ENCODE measurements at regions not wholly inside any gene's neighbourhood (a gene's known extent, or its start where the extent isn't known, plus 50 kb on each side); places are given as distances from the start of the nearest gene placed in this dataset.

- no peak for DNase-seq (ENCODE audit: low read depth)
These were observed 59.5 kb downstream of the FZD1 start for GRCh38 chr7:91323626-91324158.

DNA sequence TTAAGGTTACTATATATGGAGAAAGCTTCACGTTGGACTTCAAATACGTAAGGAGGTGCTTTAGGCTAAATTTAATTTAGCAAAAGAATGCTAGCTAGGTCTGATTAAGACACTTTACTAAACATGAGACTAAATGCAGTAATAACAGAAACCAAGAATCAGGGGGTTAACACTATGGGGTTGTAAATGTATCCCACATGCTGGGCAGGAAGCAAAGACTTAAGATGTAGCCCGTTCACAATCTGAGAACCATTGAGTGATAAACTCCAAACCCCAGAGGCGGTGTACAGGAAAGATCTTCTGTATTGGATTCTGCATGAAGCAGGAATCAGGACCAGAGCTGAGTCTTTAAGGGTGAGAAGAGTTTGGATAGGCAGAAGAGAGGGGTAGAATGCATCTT is 60.4 kb downstream of the FZD1 start:
- DNase-seq (ENCODE audit: low read depth), result no peak

GRCh38 chr7:91325726-91326125 is 61.5 kb downstream of the FZD1 start:
- no peak for DNase-seq (ENCODE audit: low read depth)

DNA sequence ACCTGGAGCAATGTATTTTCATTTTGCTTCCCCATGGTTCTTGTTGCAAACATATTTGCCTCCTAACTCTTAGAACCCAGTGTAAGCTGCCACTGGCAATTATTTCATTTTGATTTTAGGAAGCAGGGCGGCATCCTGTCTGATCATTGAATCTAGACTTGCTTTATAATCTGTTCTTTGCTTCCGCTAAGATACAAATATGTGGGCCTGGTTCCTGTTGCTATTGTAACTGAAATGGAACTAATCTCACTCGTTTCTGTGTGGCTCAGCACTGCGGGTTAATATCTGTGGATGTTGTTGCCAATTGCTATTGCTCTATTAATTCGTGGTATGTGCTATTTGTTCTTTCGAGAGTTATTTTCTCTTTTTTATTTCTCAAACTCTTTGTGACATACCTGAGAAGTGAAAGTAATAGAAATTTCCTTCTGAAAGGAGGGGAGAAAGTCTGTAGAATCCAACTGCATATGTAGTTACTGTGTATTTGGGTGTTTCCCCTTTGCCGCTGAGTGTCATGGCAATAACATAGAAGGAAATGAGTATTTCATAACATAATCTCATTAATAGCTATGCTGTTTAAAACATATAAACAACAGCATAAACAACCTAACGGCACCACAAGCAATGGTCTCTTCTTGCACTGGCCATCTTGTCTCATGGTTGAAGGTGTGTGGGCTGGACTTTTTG is 62.4 kb downstream of the FZD1 start:
- no peak for DNase-seq (ENCODE audit: low read depth)

- DNase-seq (ENCODE audit: low read depth), result no peak
These were observed 63.1 kb downstream of the FZD1 start for GRCh38 chr7:91327346-91327745.

DNA sequence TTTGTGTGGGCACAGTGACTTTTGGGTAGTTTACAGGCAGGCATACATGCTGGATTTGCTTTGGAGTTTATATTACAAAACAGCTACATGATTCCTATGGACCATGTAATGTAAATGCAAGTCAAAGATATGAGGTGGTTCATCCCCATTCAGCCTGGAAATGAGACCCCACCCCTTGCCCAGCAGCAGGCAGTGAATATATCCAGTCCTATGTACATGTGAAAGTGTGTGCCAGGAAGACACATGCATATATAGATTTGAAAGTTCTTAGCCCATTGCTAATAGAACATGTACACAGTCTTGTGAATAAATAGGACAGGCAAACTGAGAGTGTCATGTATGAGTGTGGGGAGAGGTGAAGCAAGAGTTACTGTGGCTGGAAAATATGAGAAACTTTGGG is 65.3 kb downstream of the FZD1 start:
- no peak for DNase-seq (ENCODE audit: low read depth)

DNA sequence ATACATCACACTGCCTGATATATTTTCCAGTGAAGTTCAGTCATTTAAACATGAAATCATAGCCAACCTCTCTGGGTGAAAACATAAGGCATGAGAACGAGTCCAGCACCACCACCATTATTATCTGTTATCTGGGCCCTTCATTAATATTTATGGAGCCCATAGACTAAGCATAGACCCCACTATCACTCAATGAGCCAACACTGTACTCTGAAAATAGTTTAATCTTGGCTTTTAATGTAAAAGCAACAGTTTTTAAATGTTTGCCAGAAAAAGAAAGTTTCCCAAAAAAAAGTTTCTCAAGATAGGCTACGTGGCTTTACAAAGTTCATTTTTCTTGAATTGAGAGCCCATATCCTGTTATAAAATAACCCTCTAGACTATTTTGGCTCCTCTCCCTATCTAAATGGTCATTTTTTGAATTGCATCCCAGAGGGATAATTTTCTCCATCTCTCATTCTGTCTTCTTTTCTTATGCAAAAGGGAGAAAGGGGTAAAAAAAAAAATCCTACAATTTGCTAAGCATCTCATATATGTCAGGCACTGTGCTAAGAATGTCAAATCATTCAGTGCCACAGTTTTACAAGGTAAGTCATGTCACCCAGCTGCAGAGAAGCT is 66.1 kb downstream of the FZD1 start:
- DNase-seq (ENCODE audit: low read depth), result peak; percentile 3

- DNase-seq (ENCODE audit: low read depth), result no peak
These were observed 66.6 kb downstream of the FZD1 start for GRCh38 chr7:91330866-91331265.

DNA sequence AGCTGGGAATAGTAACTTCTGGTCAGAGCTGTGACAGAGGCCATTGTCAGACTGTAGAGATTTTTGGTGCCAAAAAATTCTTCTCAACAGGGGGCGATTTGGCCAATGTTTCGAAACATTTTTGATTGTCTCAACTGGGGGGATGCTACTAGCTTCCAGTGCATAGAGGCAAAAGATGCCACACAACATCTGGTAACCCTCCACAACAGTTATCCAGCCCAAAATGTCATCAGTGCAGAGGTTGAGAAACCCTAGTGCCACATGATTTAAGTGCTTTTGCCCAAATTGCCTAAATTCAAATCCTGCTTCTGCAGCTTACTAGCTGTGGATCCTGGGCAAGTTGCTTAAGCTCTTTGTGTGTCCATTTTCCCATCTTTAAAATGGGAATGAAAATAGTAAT is 71.9 kb downstream of the FZD1 start:
- no peak for DNase-seq (ENCODE audit: low read depth)

- no peak for DNase-seq (ENCODE audit: low read depth)
These were observed 74.2 kb downstream of the FZD1 start for GRCh38 chr7:91338226-91339020.

- DNase-seq (ENCODE audit: low read depth), result no peak
These were observed 78.1 kb downstream of the FZD1 start for GRCh38 chr7:91342346-91342745.

GRCh38 chr7:91343420-91343960 is 79.3 kb downstream of the FZD1 start:
- DNase-seq (ENCODE audit: low read depth), result no peak

DNA sequence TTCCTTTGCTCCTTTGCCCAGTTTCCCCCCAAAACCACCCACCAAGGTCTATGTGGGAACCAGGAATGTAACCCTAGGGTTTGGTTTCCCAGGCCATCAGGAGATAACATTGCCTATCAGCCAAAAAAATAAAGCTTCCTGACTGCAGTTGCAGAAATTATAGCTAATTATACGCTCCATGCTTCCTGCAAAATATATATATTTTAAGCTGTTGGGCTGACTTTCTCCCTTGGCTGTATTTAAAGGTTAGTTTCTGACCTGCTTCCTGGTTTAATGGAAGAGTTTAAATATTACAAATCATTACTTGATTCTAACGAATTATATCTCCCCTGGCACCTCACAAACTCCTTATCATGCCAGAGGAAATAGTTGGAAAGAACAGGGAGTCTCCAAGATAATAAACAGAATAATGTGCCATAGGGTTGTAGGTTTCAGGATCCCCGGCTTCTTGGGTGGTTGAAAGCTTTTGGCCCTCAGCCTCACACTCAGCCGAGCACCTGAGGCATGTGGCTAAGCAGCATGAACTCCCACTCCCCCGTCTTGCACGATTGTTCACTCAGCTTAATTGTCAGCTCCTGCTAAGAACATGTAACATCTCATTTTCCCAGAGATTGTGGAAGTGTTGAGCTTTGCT is 79.9 kb downstream of the FZD1 start:
- DNase-seq (ENCODE audit: low read depth), result no peak

- DNase-seq (ENCODE audit: low read depth), result no peak
These were observed 80.7 kb downstream of the FZD1 start for GRCh38 chr7:91344911-91345310.

GRCh38 chr7:91345449-91345848 is 81.2 kb downstream of the FZD1 start:
- no peak for DNase-seq (ENCODE audit: low read depth)

DNA sequence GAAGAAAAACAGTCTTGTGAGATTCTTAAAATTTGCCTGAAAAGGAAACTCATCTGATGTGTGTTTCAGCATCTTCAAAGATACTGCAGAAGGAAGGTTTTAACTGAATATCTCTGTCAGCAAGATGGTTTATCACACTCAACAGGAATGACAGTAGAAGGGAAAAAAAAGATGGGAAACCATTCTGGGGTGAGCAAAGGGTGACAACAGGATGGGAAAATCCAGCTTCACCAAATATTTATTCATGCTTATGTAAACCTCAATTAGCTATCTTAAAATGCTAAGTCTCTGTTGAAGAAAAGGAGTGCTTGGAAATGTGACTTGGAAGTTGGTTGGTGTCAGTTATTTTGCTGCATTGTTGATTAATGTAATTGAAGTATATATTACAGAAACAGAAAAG is 82.2 kb downstream of the FZD1 start:
- DNase-seq (ENCODE audit: low read depth), result no peak

DNA sequence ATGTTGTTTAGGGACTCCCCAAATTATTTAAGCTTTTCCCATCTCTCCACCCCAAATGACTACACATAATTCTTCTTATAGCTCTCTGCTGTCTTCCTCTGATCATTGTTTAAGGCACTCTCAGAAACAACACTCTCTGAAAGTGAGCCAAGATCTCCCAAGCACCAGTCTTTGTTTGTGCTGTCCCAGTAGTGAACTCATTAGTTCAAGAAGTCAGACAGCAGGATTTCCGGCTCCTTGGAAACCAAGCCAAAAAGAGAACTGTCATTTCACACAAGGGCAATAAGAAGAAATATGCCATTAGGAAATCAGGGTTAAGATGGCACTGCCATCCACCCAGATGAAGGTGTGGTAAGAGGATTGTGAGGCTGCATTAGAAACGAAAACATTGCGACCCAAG is 83.1 kb downstream of the FZD1 start:
- no peak for DNase-seq (ENCODE audit: low read depth)

DNA sequence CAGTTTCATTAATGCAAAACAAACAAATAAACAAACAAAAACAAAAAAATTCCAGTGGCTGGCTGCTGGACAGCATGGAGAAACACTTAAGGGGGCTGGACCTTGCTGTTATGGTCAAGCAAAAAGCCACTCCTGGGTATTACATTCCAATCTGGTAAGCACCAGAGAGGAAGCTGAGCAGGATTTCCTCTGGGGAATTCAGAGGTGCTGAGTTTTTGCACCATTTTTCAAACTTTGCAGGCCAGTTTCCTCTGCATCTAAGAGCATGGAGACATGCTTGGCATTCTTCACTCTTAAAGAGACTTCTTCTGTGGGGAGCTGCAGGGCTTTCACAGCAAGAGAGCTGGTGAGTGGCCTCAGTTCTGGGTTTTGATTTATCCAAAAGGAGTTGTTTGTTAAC is 84.5 kb downstream of the FZD1 start:
- peak; percentile 8 for DNase-seq (ENCODE audit: low read depth)

DNA sequence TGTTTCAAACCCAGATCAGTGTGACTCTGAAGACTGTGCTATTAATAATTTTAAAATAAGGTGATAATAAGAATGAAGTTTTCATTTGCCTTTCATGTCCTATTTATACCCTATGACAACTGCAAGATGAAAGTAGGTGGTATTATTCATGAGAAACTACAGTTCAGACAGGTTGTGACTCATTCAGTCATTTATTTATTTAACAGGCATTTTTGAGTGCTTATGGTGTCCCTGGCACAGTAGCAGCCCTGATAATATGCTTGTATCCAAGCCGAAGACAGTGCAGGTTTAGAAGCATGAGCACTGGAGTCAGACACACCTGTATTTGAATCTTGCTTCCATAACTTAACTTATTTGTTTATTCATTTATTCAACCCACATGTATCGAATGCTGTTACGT is 87.1 kb downstream of the FZD1 start:
- no peak for DNase-seq (ENCODE audit: low read depth)

DNA sequence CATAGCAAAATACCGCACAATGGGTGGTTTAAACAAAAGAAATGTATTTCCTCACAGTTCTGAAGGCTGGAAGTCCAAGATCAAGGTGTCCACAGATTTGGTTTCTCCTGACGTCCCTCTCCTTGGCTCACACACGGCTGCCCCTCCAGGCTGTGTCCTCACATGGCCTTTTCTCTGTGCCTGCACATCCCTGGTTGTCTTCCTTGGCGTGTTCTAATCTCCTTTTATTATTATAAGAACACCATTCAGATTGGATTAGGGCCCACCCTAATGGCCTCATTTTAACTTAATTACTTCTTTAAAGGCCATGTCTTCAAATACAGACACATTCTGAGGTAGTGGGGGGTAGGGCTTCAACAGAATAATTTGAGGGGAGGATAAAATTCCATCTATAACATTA is 87.9 kb downstream of the FZD1 start:
- DNase-seq (ENCODE audit: low read depth), result no peak

- DNase-seq (ENCODE audit: low read depth), result no peak
These were observed 89.6 kb downstream of the FZD1 start for GRCh38 chr7:91353848-91354247.

DNA sequence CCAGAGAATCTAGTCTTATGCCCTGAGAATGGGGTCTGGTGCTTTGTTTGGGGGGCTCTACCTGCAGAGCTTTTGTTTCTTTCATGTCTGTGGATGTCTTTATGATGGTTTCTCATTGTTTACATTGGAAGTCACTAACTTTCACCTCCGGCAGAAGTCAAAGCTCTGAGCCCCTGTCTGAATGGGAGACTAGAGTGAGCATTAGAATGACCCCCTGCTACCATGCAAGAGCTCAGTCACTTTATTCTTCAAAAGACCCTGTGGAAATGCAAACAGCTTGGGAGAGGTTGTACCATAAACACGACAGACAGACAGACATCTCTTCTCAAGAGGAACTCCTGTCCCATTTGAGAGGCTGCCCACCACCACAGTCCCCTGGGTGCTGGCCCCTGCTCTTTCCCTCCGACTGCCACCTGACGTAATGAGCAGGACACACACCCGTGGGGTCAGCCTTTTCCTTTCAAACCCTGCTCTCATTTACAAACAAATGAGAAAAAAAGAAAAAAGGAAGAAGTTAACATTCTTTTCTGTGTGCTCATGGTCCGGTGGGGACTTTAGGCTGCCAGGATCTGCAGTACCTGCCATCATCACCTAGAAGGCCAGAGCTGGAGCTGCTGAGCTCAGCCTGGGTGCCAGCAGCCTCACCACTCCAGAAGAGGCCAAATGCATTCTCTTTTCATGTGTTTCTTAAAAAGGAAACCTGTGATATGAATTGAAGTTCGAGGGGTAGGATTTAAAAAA is 91.6 kb downstream of the FZD1 start:
- no peak for DNase-seq (ENCODE audit: low read depth)

Measured in fibroblast of gingiva (primary cell).